GM23338 (cell line): ENCODE measurements at regions not wholly inside any gene's neighbourhood (a gene's known extent, or its start where the extent isn't known, plus 50 kb on each side); places are given as distances from the start of the nearest gene placed in this dataset.

Experiments used
- ATAC-seq: fragments of 200-7000 bp; cut with Tn5 transposase; 3 replicates; pipeline ENCODE4 v1.9.1; 2020
- DNase-seq: peaks from one replicate; pipeline ENCODE4 v3.0.0-alpha.2; 2015; ENCODE audit warnings: low spot score
- H2AFZ ChIP-seq: fragments of 200-600 bp; sonication (generic); 2 replicates; pipeline ENCODE4 v1.8.0; 2016; ENCODE audit warnings: antibody characterized with exemption, mild to moderate bottlenecking, moderate library complexity
- H3F3A ChIP-seq: fragments of 200-600 bp; sonication (generic); replicated peaks from 2 replicates; pipeline ENCODE4 v1.8.0; 2017; ENCODE audit warnings: antibody characterized with exemption, mixed run types, low read depth
- H3K27ac ChIP-seq: fragments of 200-600 bp; sonication (generic); 2 replicates; pipeline ENCODE4 v1.6.1; 2016; ENCODE audit warnings: low read depth
- H3K27me3 ChIP-seq: fragments of 200-600 bp; sonication (generic); 2 replicates; pipeline ENCODE4 v1.8.0; 2016; ENCODE audit warnings: mild to moderate bottlenecking, mixed run types, moderate library complexity; ENCODE audit not compliant: insufficient read depth
- H3K36me3 ChIP-seq: fragments of 200-600 bp; sonication (generic); 2 replicates; pipeline ENCODE4 v1.8.0; 2016; ENCODE audit warnings: mild to moderate bottlenecking; ENCODE audit not compliant: insufficient read depth
- H3K4me1 ChIP-seq: fragments of 200-600 bp; sonication (generic); 2 replicates; pipeline ENCODE4 v1.8.0; 2016; ENCODE audit warnings: mild to moderate bottlenecking, moderate library complexity; ENCODE audit not compliant: insufficient read depth
- H3K4me2 ChIP-seq: fragments of 200-600 bp; sonication (generic); 2 replicates; pipeline ENCODE4 v1.7.1; 2017; ENCODE audit warnings: mixed run types
- H3K4me3 ChIP-seq: fragments of 200-600 bp; sonication (generic); 2 replicates; pipeline ENCODE4 v1.6.1; 2016; ENCODE audit warnings: mixed run types
- H3K79me2 ChIP-seq: fragments of 200-600 bp; sonication (generic); replicated peaks from 2 replicates; pipeline ENCODE4 v1.8.0; 2017; ENCODE audit warnings: mild to moderate bottlenecking; ENCODE audit not compliant: insufficient read depth
- H3K9me2 ChIP-seq: fragments of 200-600 bp; sonication (generic); 2 replicates; pipeline ENCODE4 v1.8.0; 2017; ENCODE audit not compliant: insufficient read depth
- H4K20me1 ChIP-seq: fragments of 200-600 bp; sonication (generic); replicated peaks from 2 replicates; pipeline ENCODE4 v1.8.0; 2017; ENCODE audit warnings: mild to moderate bottlenecking; ENCODE audit not compliant: insufficient read depth
- H3K27ac Mint-ChIP-seq: 2 replicates; pipeline ENCODE4 v1.8.0; 2020; ENCODE audit warnings: inconsistent platforms, mild to moderate bottlenecking, moderate library complexity, mixed read lengths
- H3K27me3 Mint-ChIP-seq: 3 replicates; pipeline ENCODE4 v1.8.0; 2022; ENCODE audit warnings: low read depth, mild to moderate bottlenecking, moderate library complexity, mixed read lengths, inconsistent platforms; ENCODE audit not compliant: insufficient read depth, poor library complexity
- H3K36me3 Mint-ChIP-seq: 3 replicates; pipeline ENCODE4 v1.8.0; 2021; ENCODE audit warnings: low read depth, mild to moderate bottlenecking, inconsistent platforms, moderate library complexity, mixed read lengths
- H3K4me1 Mint-ChIP-seq: 3 replicates; pipeline ENCODE4 v1.8.0; 2020; ENCODE audit warnings: mild to moderate bottlenecking, inconsistent platforms, mixed read lengths
- H3K4me3 Mint-ChIP-seq: 3 replicates; pipeline ENCODE4 v1.8.0; 2021; ENCODE audit warnings: moderate library complexity, mild to moderate bottlenecking, inconsistent platforms, mixed read lengths
- H3K9me3 Mint-ChIP-seq: 3 replicates; pipeline ENCODE4 v1.8.0; 2020; ENCODE audit warnings: moderate library complexity, mild to moderate bottlenecking, inconsistent platforms, mixed read lengths
- CREB1 ChIP-seq: fragments of 250-450 bp; sonication (Bioruptor Pico); IDR thresholded peaks from 2 replicates; pipeline ENCODE4 v1.5.0; 2020; ENCODE audit warnings: low read depth, mild to moderate bottlenecking, moderate library complexity
- EZH2 ChIP-seq: fragments of 200-600 bp; sonication (generic); IDR thresholded peaks from one replicate; pipeline ENCODE4 v1.8.0; 2017; ENCODE audit warnings: antibody characterized with exemption, mild to moderate bottlenecking, low read depth; ENCODE audit not compliant: unreplicated experiment
- EZH2phosphoT487 ChIP-seq: fragments of 200-600 bp; sonication (generic); IDR thresholded peaks from one replicate; pipeline ENCODE4 v1.8.1; 2018; ENCODE audit warnings: antibody characterized with exemption; ENCODE audit not compliant: unreplicated experiment
- JUNB ChIP-seq: IDR thresholded peaks from one replicate; pipeline ENCODE4 v1.6.1; 2016; ENCODE audit warnings: antibody characterized with exemption; ENCODE audit not compliant: unreplicated experiment
- NANOG ChIP-seq: IDR thresholded peaks from 2 replicates; pipeline ENCODE4 v1.6.1; 2016; ENCODE audit warnings: antibody characterized with exemption, borderline replicate concordance
- POLR2AphosphoS5 ChIP-seq: IDR thresholded peaks from 2 replicates; pipeline ENCODE4 v1.6.1; 2016; ENCODE audit warnings: antibody characterized with exemption, low read depth
- REST ChIP-seq: IDR thresholded peaks from one replicate; pipeline ENCODE4 v1.6.1; 2018; ENCODE audit warnings: antibody characterized with exemption; ENCODE audit not compliant: unreplicated experiment
- STAT1 ChIP-seq: IDR thresholded peaks from one replicate; pipeline ENCODE4 v1.6.1; 2016; ENCODE audit warnings: antibody characterized with exemption; ENCODE audit not compliant: unreplicated experiment
- ZNF114 ChIP-seq: fragments of 250-450 bp; sonication (Bioruptor Pico); IDR thresholded peaks from 2 replicates; pipeline ENCODE4 v1.5.0; 2020; ENCODE audit warnings: mild to moderate bottlenecking, moderate library complexity
- ZNF331 ChIP-seq: fragments of 250-450 bp; sonication (Bioruptor Pico); IDR thresholded peaks from 2 replicates; pipeline ENCODE4 v1.5.0; 2020; ENCODE audit warnings: low read depth, mild to moderate bottlenecking, moderate library complexity
- TF ChIP-seq, protein P1 (sequence below): IDR thresholded peaks from 2 replicates; pipeline ENCODE4 v1.6.1; 2016; ENCODE audit warnings: antibody characterized with exemption
- TF ChIP-seq, protein P2 (sequence below): fragments of 250-450 bp; sonication (Bioruptor Pico); IDR thresholded peaks from 2 replicates; pipeline ENCODE4 v1.5.0; 2020; ENCODE audit warnings: mild to moderate bottlenecking, moderate library complexity
- TF ChIP-seq, protein P3 (sequence below), 2 experiments: fragments of 200-600 bp in 1 of 2; sonication (generic) in 1 of 2; conservative IDR thresholded peaks; 2 replicates each; pipeline versions ENCODE4 v1.5.1 to v1.6.1; 2016 to 2017; ENCODE audit warnings: antibody characterized with exemption in 2 of 2, low read depth in 2 of 2, mild to moderate bottlenecking in 2 of 2, moderate library complexity in 1 of 2

DNA sequence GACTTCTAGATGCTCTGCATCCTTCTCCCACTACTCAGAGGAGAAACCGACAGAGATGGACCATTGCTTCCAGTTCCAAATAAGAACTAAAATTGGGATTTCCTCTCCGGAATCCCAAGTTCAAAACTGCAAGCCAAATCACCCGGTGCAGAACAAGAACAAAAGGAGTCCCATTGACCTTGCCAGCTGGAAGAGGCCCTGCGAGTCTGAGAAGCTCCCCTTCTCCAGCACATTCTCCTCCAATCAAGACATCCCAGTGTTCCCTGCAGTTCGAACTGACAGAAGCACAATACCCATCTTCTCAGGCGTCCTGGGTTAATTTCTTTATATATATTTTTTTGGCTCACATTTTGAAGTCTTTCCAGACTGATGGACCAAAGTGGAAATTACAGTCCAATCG is 195.3 kb upstream of the MEIS1 start:
- H3K4me1 Mint-ChIP-seq, result peaks cover 35% of the 10 kb centered on the region
- no peak overlapping the region for H3K27ac Mint-ChIP-seq
- no peaks in the 10 kb centered on the region for H4K20me1 ChIP-seq
- H3K36me3 ChIP-seq, result no peaks in the 10 kb centered on the region
- H3K36me3 Mint-ChIP-seq, result 0 out of 3 replicates have a peak, but pooled peaks cover 2% of the 10 kb centered on the region
- H3F3A ChIP-seq, result no peaks in the 10 kb centered on the region
- peaks cover 7% of the 10 kb centered on the region; the same call in 1 of the 2 replicates for H3K9me2 ChIP-seq
- TF ChIP-seq STAT1 (no peak), NANOG (no peak), JUNB (no peak), POLR2AphosphoS5 (no peak), EZH2phosphoT487 (no peak), EZH2 (no peak), CREB1 (CRISPR knock-in tag) (no peak), ZNF114 (CRISPR knock-in tag) (no peak), ZNF331 (CRISPR knock-in tag) (no peak), REST (no peak)
- TF ChIP-seq, protein P1, sequence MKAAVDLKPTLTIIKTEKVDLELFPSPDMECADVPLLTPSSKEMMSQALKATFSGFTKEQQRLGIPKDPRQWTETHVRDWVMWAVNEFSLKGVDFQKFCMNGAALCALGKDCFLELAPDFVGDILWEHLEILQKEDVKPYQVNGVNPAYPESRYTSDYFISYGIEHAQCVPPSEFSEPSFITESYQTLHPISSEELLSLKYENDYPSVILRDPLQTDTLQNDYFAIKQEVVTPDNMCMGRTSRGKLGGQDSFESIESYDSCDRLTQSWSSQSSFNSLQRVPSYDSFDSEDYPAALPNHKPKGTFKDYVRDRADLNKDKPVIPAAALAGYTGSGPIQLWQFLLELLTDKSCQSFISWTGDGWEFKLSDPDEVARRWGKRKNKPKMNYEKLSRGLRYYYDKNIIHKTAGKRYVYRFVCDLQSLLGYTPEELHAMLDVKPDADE, result no peak
- TF ChIP-seq, protein P2, sequence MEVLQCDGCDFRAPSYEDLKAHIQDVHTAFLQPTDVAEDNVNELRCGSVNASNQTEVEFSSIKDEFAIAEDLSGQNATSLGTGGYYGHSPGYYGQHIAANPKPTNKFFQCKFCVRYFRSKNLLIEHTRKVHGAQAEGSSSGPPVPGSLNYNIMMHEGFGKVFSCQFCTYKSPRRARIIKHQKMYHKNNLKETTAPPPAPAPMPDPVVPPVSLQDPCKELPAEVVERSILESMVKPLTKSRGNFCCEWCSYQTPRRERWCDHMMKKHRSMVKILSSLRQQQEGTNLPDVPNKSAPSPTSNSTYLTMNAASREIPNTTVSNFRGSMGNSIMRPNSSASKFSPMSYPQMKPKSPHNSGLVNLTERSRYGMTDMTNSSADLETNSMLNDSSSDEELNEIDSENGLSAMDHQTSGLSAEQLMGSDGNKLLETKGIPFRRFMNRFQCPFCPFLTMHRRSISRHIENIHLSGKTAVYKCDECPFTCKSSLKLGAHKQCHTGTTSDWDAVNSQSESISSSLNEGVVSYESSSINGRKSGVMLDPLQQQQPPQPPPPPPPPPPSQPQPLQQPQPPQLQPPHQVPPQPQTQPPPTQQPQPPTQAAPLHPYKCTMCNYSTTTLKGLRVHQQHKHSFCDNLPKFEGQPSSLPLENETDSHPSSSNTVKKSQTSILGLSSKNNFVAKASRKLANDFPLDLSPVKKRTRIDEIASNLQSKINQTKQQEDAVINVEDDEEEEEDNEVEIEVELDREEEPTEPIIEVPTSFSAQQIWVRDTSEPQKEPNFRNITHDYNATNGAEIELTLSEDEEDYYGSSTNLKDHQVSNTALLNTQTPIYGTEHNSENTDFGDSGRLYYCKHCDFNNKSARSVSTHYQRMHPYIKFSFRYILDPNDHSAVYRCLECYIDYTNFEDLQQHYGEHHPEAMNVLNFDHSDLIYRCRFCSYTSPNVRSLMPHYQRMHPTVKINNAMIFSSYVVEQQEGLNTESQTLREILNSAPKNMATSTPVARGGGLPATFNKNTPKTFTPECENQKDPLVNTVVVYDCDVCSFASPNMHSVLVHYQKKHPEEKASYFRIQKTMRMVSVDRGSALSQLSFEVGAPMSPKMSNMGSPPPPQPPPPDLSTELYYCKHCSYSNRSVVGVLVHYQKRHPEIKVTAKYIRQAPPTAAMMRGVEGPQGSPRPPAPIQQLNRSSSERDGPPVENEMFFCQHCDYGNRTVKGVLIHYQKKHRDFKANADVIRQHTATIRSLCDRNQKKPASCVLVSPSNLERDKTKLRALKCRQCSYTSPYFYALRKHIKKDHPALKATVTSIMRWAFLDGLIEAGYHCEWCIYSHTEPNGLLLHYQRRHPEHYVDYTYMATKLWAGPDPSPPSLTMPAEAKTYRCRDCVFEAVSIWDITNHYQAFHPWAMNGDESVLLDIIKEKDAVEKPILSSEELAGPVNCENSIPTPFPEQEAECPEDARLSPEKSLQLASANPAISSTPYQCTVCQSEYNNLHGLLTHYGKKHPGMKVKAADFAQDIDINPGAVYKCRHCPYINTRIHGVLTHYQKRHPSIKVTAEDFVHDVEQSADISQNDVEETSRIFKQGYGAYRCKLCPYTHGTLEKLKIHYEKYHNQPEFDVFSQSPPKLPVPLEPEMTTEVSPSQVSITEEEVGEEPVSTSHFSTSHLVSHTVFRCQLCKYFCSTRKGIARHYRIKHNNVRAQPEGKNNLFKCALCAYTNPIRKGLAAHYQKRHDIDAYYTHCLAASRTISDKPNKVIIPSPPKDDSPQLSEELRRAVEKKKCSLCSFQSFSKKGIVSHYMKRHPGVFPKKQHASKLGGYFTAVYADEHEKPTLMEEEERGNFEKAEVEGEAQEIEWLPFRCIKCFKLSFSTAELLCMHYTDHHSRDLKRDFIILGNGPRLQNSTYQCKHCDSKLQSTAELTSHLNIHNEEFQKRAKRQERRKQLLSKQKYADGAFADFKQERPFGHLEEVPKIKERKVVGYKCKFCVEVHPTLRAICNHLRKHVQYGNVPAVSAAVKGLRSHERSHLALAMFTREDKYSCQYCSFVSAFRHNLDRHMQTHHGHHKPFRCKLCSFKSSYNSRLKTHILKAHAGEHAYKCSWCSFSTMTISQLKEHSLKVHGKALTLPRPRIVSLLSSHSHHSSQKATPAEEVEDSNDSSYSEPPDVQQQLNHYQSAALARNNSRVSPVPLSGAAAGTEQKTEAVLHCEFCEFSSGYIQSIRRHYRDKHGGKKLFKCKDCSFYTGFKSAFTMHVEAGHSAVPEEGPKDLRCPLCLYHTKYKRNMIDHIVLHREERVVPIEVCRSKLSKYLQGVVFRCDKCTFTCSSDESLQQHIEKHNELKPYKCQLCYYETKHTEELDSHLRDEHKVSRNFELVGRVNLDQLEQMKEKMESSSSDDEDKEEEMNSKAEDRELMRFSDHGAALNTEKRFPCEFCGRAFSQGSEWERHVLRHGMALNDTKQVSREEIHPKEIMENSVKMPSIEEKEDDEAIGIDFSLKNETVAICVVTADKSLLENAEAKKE (CRISPR knock-in tag), result no peak
- TF ChIP-seq, protein P3, sequence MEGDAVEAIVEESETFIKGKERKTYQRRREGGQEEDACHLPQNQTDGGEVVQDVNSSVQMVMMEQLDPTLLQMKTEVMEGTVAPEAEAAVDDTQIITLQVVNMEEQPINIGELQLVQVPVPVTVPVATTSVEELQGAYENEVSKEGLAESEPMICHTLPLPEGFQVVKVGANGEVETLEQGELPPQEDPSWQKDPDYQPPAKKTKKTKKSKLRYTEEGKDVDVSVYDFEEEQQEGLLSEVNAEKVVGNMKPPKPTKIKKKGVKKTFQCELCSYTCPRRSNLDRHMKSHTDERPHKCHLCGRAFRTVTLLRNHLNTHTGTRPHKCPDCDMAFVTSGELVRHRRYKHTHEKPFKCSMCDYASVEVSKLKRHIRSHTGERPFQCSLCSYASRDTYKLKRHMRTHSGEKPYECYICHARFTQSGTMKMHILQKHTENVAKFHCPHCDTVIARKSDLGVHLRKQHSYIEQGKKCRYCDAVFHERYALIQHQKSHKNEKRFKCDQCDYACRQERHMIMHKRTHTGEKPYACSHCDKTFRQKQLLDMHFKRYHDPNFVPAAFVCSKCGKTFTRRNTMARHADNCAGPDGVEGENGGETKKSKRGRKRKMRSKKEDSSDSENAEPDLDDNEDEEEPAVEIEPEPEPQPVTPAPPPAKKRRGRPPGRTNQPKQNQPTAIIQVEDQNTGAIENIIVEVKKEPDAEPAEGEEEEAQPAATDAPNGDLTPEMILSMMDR (conservative IDR thresholded peaks at IDR 0.05; ENCODE audit: low read depth in 2 of 2), result no peak
- H3K79me2 ChIP-seq, result peaks cover 7% of the 10 kb centered on the region
- peaks cover 10% of the 10 kb centered on the region for H3K27me3 Mint-ChIP-seq
- H3K9me3 Mint-ChIP-seq, result no peaks in the 10 kb centered on the region; the same call in 2 of the 3 replicates
- H3K4me3 Mint-ChIP-seq, result no peak overlapping the region
- no peak overlapping the region for H3K27ac ChIP-seq
- no peaks in the 10 kb centered on the region for H3K27me3 ChIP-seq
- DNase-seq, result no peak
- no peak overlapping the region for H3K4me2 ChIP-seq
- H3K4me1 ChIP-seq, result peaks cover 33% of the 10 kb centered on the region
- no peak for ATAC-seq
- H2AFZ ChIP-seq, result no peak overlapping the region
- no peak overlapping the region for H3K4me3 ChIP-seq
